ENCODE measurements at regions not wholly inside any gene's neighbourhood (a gene's known extent, or its start where the extent isn't known, plus 50 kb on each side); places are given as distances from the start of the nearest gene placed in this dataset.
"Not testable (repeated sequence)": the region's sequence is repeated elsewhere in the genome, so short reads cannot be mapped to it uniquely, and the experiment has no call there.

DNA sequence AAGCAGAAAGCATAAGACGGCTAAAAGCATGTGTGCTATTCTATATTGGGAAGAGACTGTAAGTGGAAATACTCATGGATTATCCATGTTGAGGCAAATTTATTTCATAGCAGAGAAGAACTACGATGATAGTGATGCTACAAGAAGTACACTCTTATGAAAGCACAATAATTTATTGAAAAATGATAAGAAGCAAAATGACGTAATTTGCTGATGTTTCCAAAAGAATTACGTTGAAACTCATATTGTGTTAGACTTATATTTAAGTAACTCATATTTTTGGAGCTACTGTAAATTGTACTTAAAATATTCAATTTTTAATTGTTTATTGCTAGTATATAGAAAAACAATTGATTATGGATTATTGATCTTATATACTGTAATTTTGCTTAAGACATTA, 1622.5 kb downstream of the REEP3 start:
- TF ChIP-seq, protein P1, sequence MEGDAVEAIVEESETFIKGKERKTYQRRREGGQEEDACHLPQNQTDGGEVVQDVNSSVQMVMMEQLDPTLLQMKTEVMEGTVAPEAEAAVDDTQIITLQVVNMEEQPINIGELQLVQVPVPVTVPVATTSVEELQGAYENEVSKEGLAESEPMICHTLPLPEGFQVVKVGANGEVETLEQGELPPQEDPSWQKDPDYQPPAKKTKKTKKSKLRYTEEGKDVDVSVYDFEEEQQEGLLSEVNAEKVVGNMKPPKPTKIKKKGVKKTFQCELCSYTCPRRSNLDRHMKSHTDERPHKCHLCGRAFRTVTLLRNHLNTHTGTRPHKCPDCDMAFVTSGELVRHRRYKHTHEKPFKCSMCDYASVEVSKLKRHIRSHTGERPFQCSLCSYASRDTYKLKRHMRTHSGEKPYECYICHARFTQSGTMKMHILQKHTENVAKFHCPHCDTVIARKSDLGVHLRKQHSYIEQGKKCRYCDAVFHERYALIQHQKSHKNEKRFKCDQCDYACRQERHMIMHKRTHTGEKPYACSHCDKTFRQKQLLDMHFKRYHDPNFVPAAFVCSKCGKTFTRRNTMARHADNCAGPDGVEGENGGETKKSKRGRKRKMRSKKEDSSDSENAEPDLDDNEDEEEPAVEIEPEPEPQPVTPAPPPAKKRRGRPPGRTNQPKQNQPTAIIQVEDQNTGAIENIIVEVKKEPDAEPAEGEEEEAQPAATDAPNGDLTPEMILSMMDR (IDR thresholded peaks at IDR 0.05; ENCODE audit: borderline replicate concordance, insufficient read depth, low read depth, low read length), result no peak
- no peak overlapping the region for H3K4me3 ChIP-seq (ENCODE audit: low read depth, low read length)

GRCh38 chr10:65149878-65150277, 1628.7 kb downstream of the REEP3 start:
- no peak overlapping the region for H3K4me3 ChIP-seq (ENCODE audit: low read depth, low read length)

GRCh38 chr10:65166272-65166671, 1645.1 kb downstream of the REEP3 start:
- TF ChIP-seq, protein P1 (IDR thresholded peaks at IDR 0.05; ENCODE audit: borderline replicate concordance, insufficient read depth, low read depth, low read length), result no peak
- H3K4me3 ChIP-seq (ENCODE audit: low read depth, low read length), result no peak overlapping the region

More at GRCh38 chr10:65149878-65150277, 1628.7 kb downstream of the REEP3 start:
- TF ChIP-seq, protein P1 (IDR thresholded peaks at IDR 0.05; ENCODE audit: borderline replicate concordance, insufficient read depth, low read depth, low read length), result no peak

DNA sequence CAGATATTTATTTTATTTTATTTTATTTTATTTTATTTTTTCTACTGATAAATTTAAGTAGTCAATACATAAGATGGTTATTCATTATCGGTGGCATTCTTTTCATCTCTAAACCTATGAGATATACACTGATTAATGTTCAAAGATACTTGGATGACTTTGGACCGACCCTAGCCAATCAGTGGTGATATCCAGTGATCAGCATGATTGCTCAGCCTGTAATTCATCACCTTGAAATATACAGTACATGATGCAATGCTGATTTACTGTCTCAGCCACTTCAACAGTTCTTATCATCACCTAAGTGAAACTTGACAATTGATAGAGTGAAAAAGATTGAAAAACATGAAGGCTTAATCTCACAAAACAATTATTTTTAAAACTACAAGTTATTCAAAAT, 1651.0 kb downstream of the REEP3 start:
- TF ChIP-seq, protein P1 (IDR thresholded peaks at IDR 0.05; ENCODE audit: borderline replicate concordance, insufficient read depth, low read depth, low read length), result no peak
- H3K4me3 ChIP-seq (ENCODE audit: low read depth, low read length), result no peak overlapping the region

DNA sequence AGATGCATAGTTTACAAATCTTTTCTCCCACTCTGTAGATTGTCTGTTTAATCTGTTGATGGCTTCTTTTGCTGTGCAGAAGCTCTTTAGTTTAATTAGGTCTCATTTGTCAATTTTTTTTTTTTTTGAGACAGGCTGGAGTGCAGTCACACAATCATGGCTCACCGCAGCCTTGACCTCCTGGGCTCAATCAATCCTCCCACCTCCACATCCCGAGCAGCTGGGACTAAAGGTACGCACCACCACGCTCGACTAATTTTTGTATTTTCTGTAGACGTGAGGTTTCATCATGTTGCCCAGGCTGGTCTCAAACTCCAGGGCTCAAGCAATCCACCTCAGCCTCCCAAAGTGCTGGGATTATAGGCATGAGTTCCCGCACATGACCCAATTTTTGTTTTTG, 1655.8 kb downstream of the REEP3 start:
- H3K4me3 ChIP-seq (ENCODE audit: low read depth, low read length), result no peak overlapping the region
- TF ChIP-seq, protein P1 (IDR thresholded peaks at IDR 0.05; ENCODE audit: borderline replicate concordance, insufficient read depth, low read depth, low read length), result no peak

DNA sequence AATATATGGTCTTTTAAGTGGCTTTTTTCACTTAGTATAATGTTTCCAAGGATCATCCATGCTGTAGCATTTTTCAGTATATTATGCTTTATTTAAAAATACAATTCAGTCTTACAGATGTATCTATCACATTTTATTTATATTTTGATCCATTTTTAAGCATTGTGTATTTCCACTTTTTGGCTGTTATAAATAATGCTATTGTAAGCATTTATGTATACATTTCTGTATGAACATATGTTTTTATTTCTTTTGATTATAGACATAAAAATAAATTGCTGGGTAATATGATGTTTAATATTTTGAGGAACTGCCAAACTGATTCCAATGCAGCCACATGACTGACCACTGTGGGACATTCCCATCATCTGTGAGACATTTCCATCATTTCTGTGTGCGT, 1662.0 kb downstream of the REEP3 start:
- no peak overlapping the region for H3K4me3 ChIP-seq (ENCODE audit: low read depth, low read length)
- TF ChIP-seq, protein P1 (IDR thresholded peaks at IDR 0.05; ENCODE audit: borderline replicate concordance, insufficient read depth, low read depth, low read length), result no peak

DNA sequence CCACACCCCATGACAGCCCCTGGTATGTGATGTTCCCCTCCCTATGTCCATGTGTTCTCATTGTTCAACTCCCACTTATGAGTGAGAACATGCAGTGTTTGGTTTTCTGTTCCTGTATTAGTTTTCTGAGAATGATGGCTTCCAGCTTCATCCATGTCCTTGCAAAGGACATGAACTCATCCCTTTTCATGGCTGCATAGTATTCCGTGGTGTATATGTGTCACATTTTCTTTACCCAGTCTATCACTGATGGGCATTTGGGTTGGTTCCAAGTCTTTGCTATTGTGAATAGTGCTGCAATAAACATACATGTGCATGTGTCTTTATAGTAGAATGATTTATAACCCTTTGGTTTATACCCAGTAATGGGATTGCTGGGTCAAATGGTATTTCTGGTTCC, 1665.5 kb downstream of the REEP3 start:
- not testable (repeated sequence) for H3K4me3 ChIP-seq (ENCODE audit: low read depth, low read length)

GRCh38 chr10:65194126-65194525, 1672.9 kb downstream of the REEP3 start:
- TF ChIP-seq, protein P1 (IDR thresholded peaks at IDR 0.05; ENCODE audit: borderline replicate concordance, insufficient read depth, low read depth, low read length), result no peak

More at GRCh38 chr10:65194126-65194525, 1672.9 kb downstream of the REEP3 start:
- H3K4me3 ChIP-seq (ENCODE audit: low read depth, low read length), result no peak overlapping the region

All from GM12875 (cell line).